Mesendoderm (in vitro differentiated cells): ENCODE measurements at regions not wholly inside any gene's neighbourhood (a gene's known extent, or its start where the extent isn't known, plus 50 kb on each side); places are given as distances from the start of the nearest gene placed in this dataset.

Experiments used
- DNase-seq: peaks from one replicate; pipeline ENCODE4 v3.0.0; 2013
- H2AK5ac ChIP-seq: 2 replicates; pipeline ENCODE4 v1.6.1; 2013; ENCODE audit warnings: low read length, inconsistent platforms
- H2BK120ac ChIP-seq: 2 replicates; pipeline ENCODE4 v1.6.1; 2013; ENCODE audit warnings: low read depth, mild to moderate bottlenecking, low read length, moderate library complexity, mixed read lengths
- H2BK15ac ChIP-seq: replicated peaks from 2 replicates; pipeline ENCODE4 v1.6.1; 2013; ENCODE audit warnings: low read depth, mild to moderate bottlenecking, moderate library complexity
- H2BK5ac ChIP-seq: 2 replicates; pipeline ENCODE4 v1.6.1; 2013; ENCODE audit warnings: low read length, inconsistent platforms
- H3K18ac ChIP-seq: 2 replicates; pipeline ENCODE4 v1.6.1; 2013; ENCODE audit warnings: mild to moderate bottlenecking, low read length, mixed read lengths
- H3K23ac ChIP-seq: one replicate; pipeline ENCODE4 v1.6.1; 2013; ENCODE audit warnings: low read length
- H3K27ac ChIP-seq: 2 replicates; pipeline ENCODE4 v1.5.1; 2013; ENCODE audit warnings: low read depth, mild to moderate bottlenecking, inconsistent platforms, low read length, moderate library complexity
- H3K27me3 ChIP-seq: 2 replicates; pipeline ENCODE4 v1.6.1; 2013; ENCODE audit warnings: low read length, control low read depth, mild to moderate bottlenecking, inconsistent platforms; ENCODE audit not compliant: insufficient read depth, poor library complexity
- H3K36me3 ChIP-seq: 2 replicates; pipeline ENCODE4 v1.6.1; 2013; ENCODE audit warnings: low read length, inconsistent platforms; ENCODE audit not compliant: control insufficient read depth, insufficient read depth
- H3K4ac ChIP-seq: one replicate; pipeline ENCODE4 v1.6.1; 2013; ENCODE audit warnings: low read depth, mild to moderate bottlenecking, low read length, moderate library complexity
- H3K4me1 ChIP-seq: 2 replicates; pipeline ENCODE4 v1.6.1; 2013; ENCODE audit warnings: low read depth, low read length, inconsistent platforms; ENCODE audit not compliant: control insufficient read depth
- H3K4me2 ChIP-seq: 2 replicates; pipeline ENCODE4 v1.6.1; 2013; ENCODE audit warnings: low read length
- H3K4me3 ChIP-seq: 2 replicates; pipeline ENCODE4 v1.5.1; 2013; ENCODE audit warnings: mild to moderate bottlenecking, low read length
- H3K56ac ChIP-seq: one replicate; pipeline ENCODE4 v1.6.1; 2013; ENCODE audit warnings: low read length
- H3K79me1 ChIP-seq: 2 replicates; pipeline ENCODE4 v1.6.1; 2013; ENCODE audit warnings: low read length, inconsistent platforms
- H3K79me2 ChIP-seq: 2 replicates; pipeline ENCODE4 v1.6.1; 2013; ENCODE audit warnings: mild to moderate bottlenecking, low read length; ENCODE audit not compliant: control insufficient read depth, insufficient read depth
- H3K9ac ChIP-seq: 2 replicates; pipeline ENCODE4 v1.6.1; 2013; ENCODE audit warnings: low read length, inconsistent platforms
- H4K5ac ChIP-seq: one replicate; pipeline ENCODE4 v1.6.1; 2013; ENCODE audit warnings: low read length
- H4K8ac ChIP-seq: one replicate; pipeline ENCODE4 v1.6.1; 2013; ENCODE audit warnings: low read depth, mild to moderate bottlenecking, control low read depth, low read length, moderate library complexity
- WGBS: extraction: QIAGEN DNeasy Blood & Tissue Kit; methylation state at CpG from one replicate; pipeline ENCODE4 v1.1.7; 2013; ENCODE audit warnings: low lambda C conversion rate, missing lambda C conversion rate; ENCODE audit not compliant: insufficient coverage; ENCODE audit errors: extremely low coverage; 5-methylcytosine and 5-hydroxymethylcytosine counted together

DNA sequence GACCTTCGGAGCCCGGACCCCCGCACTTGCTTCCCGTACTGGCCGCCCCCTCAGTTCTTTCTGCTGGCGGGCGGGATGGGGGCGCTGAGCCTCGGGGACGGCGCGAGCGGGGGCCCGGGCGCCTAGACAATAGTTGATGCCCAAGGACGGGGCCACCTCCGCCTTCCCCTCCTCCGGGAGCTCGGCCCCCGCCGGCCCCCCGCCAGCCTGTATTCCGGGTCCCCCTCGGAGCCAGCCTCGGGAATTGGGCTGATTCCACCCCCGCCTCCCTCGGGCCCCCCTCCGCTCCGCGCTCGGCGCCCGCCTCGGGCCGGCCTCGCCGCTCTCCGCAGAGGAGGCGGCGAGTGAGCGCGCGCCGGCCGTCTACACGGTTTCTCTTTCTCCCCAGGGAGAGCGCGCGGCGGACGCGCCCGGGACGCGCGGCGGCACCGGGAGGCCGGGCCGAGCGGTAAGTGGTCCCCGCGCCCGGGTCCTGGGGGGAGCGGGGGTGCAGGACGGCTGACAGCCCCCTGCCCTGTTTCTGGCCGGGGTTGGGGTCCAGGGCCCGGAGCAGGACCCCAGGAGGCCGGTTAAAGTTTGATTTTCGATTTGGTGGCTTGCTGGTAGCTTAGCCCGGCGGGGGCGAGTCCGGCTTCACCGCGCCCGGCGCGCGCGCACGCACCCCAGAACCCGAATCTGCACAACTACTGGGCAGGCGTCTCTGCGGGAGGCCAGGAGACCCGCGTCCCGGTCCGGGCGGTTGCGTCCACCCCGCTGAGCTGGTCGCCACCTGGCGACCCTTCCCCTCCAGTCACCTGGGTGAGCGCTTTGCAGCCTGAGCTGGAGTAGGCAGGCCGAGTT is 413.7 kb downstream of the PCNX1 start:
- H3K23ac ChIP-seq, result no peak overlapping the region

DNA sequence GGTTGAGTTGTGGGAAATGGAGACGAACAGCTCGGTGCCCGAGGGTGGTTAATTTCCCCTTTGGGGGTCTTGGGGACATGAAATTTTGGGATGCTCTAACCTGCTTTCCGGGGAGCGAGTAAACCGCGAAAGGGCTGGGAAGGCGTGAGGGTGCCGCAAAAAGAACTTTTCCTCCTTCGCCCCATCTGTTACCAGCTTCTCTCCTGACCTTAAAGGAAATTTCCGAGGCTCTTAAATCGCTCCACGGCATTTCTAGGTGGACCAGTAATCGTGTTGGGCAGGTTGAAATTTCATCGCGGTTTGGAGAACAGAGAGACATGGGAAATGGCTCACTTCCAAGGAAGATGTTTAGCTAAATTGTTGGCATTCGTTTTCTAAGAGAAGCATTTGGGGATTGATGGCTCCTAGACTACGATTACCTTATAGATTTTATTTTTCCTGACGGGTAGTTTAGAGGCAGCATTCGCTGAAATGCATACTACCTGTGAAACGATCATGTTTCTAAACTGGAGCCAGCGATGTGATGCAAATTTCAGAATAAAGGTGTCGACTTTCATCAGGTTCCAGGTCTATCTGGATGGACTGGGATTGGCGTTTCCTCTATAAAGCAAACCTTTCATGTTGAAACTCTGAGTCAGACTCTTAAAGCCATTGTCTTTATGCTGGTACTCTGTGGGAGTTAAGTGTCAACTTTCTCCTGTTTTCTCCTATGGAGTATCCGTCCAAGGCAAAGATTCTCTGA is 414.5 kb downstream of the PCNX1 start:
- H3K4ac ChIP-seq, result peak overlapping the region; percentile 89
- no peak overlapping the region for H2BK120ac ChIP-seq
- H4K5ac ChIP-seq, result no peak overlapping the region
- no peak overlapping the region for H2AK5ac ChIP-seq
- H3K18ac ChIP-seq, result peak overlapping the region; percentile 99
- H3K56ac ChIP-seq, result peak overlapping the region; percentile 83
- H3K27me3 ChIP-seq, result no peaks in the 10 kb centered on the region
- H3K23ac ChIP-seq, result no peak overlapping the region
- peak overlapping the region; percentile 72 for H3K9ac ChIP-seq
- peak; percentile 90 for DNase-seq
- H3K36me3 ChIP-seq, result no peaks in the 10 kb centered on the region
- H3K27ac ChIP-seq, result peak overlapping the region; percentile 98
- H3K4me1 ChIP-seq, result peaks cover 6% of the 10 kb centered on the region
- no peak overlapping the region for H2BK15ac ChIP-seq
- no CpG with 5 or more reads among the region's 25 CpGs for WGBS
- peaks cover 25% of the 10 kb centered on the region for H3K79me2 ChIP-seq
- H3K79me1 ChIP-seq, result no peaks in the 10 kb centered on the region
- peak overlapping the region; percentile 52 for H3K4me2 ChIP-seq
- H2BK5ac ChIP-seq, result peak overlapping the region; percentile 57
- peak overlapping the region; percentile 66 for H3K4me3 ChIP-seq
- H4K8ac ChIP-seq, result no peak overlapping the region

More for the DNA sequence above, 413.7 kb downstream of the PCNX1 start:
- Histone ChIP-seq H3K56ac (peak overlapping the region; percentile 83), H3K36me3 (no peaks in the 10 kb centered on the region), H3K79me1 (no peaks in the 10 kb centered on the region), H4K5ac (no peak overlapping the region), H3K79me2 (peaks cover 24% of the 10 kb centered on the region), H3K4me3 (peak overlapping the region; percentile 66), H2BK120ac (peak overlapping the region; percentile 52), H3K27ac (peak overlapping the region; percentile 98), H3K4me1 (peaks cover 6% of the 10 kb centered on the region), H2AK5ac (no peak overlapping the region), H3K18ac (peak overlapping the region; percentile 99), H3K4ac (peak overlapping the region; percentile 89), H2BK15ac (peak overlapping the region; percentile 65), H3K27me3 (no peaks in the 10 kb centered on the region), H3K9ac (peak overlapping the region; percentile 72), H4K8ac (peak overlapping the region; percentile 87), H3K4me2 (peak overlapping the region; percentile 52), H2BK5ac (peak overlapping the region; percentile 57)
- no CpG with 5 or more reads among the region's 96 CpGs for WGBS
- DNase-seq, result peak; percentile 66

DNA sequence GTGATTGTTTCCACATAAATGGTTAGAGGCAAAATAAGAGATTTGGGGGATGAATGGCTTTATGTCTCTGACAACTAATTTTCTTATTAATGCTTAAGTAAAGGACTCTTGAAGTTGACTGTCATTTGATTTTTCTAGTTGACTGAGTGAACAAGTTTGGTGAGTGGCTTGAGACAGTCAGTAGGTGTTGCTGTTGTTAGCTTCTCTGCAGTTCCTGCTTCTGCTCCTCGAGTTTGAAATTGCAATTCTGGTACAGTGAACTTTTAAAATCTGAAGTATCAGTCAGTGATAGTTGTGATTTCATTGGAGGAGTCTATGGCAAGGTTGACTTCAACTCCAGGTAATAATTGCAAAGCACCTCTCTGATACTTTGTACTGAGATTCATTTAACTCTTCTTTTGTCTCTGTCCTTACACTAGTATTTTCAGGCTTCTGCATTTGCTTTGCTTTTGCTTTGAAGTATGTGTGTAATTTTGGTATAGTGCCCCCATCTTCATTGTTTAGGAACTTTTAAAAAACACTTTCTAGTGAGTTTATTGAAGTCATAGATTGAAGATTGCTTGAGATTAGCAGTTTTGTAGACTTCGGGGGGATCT is 415.5 kb downstream of the PCNX1 start:
- no peak overlapping the region for H3K4me3 ChIP-seq
- DNase-seq, result peak; percentile 56
- no peak overlapping the region for H4K5ac ChIP-seq
- peak overlapping the region; percentile 26 for H3K9ac ChIP-seq
- H3K27me3 ChIP-seq, result no peaks in the 10 kb centered on the region
- no CpG with 5 or more reads among the region's 2 CpGs for WGBS
- peaks cover 33% of the 10 kb centered on the region for H3K79me2 ChIP-seq
- peaks cover 6% of the 10 kb centered on the region for H3K4me1 ChIP-seq
- no peak overlapping the region for H2BK15ac ChIP-seq
- H4K8ac ChIP-seq, result no peak overlapping the region
- no peaks in the 10 kb centered on the region for H3K36me3 ChIP-seq
- no peak overlapping the region for H2AK5ac ChIP-seq
- H2BK5ac ChIP-seq, result no peak overlapping the region
- H3K18ac ChIP-seq, result no peak overlapping the region
- no peak overlapping the region for H3K4ac ChIP-seq
- peak overlapping the region; percentile 22 for H3K56ac ChIP-seq
- no peak overlapping the region for H3K23ac ChIP-seq
- no peaks in the 10 kb centered on the region for H3K79me1 ChIP-seq
- no peak overlapping the region for H3K4me2 ChIP-seq
- no peak overlapping the region for H2BK120ac ChIP-seq
- no peak overlapping the region for H3K27ac ChIP-seq

DNA sequence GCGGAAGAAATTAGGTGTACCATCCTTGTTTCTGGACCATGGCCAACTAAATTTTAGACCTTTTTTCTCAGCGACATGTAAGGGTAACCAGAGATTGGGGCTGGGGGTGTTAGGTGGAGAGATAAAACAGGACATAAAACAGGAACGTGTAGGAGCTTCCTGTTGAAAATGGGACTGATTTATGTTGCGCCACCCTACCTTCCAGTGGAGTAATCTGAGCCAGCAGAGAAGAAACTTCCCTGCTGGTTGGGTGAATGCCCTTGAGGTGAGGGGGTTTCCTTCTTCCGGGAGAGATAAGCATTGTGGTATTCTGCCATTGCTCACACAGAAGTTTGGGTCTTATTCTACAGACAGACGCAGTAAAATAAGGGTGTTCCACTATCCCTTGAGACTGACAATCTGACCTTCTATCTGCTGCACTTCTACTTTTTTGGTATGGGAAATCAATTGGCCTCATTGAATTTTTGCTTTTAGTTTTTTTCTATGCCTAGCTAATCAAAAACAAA is 417.6 kb downstream of the PCNX1 start:
- peak overlapping the region; percentile 36 for H2BK15ac ChIP-seq
- H4K5ac ChIP-seq, result no peak overlapping the region
- no peak overlapping the region for H3K56ac ChIP-seq
- no peak overlapping the region for H2BK120ac ChIP-seq
- no peak overlapping the region for H2BK5ac ChIP-seq
- H3K36me3 ChIP-seq, result no peaks in the 10 kb centered on the region
- H4K8ac ChIP-seq, result no peak overlapping the region
- H3K4me2 ChIP-seq, result no peak overlapping the region
- peaks cover 44% of the 10 kb centered on the region for H3K79me2 ChIP-seq
- H3K23ac ChIP-seq, result no peak overlapping the region
- no CpG with 5 or more reads among the region's 6 CpGs for WGBS
- H3K4ac ChIP-seq, result no peak overlapping the region
- no peak overlapping the region for H3K4me3 ChIP-seq
- H3K9ac ChIP-seq, result no peak overlapping the region
- H3K27me3 ChIP-seq, result no peaks in the 10 kb centered on the region
- H3K79me1 ChIP-seq, result no peaks in the 10 kb centered on the region
- no peak overlapping the region for H2AK5ac ChIP-seq
- peak; percentile 81 for DNase-seq
- H3K27ac ChIP-seq, result no peak overlapping the region
- peaks cover 6% of the 10 kb centered on the region for H3K4me1 ChIP-seq
- H3K18ac ChIP-seq, result no peak overlapping the region

DNA sequence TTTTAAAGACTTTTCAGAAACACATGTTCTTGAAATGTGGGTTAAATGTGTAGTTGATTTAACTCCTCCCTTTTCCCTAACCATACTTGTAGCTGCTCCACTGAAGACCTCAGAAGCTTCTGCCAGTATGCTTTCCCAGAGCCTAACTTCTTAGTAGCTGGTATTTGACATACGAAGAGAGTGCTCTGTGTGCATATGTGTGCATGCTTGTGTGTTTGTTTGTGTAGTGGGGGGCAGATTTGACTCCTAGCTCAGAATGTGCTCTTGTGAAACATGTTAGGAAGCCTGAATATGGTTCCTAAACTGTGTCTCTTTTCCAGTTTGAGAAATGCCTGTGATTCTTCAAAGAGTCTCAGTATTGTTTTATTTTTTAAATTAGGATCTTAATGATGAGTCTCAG is 420.4 kb downstream of the PCNX1 start:
- H3K4me3 ChIP-seq, result no peak overlapping the region
- no peaks in the 10 kb centered on the region for H3K36me3 ChIP-seq
- H3K4me2 ChIP-seq, result no peak overlapping the region
- no CpG with 5 or more reads among the region's 1 CpG for WGBS
- no peak for DNase-seq
- H3K23ac ChIP-seq, result no peak overlapping the region
- H3K4me1 ChIP-seq, result peaks cover 6% of the 10 kb centered on the region
- H2AK5ac ChIP-seq, result no peak overlapping the region
- H3K9ac ChIP-seq, result no peak overlapping the region
- no peak overlapping the region for H4K5ac ChIP-seq
- no peak overlapping the region for H3K27ac ChIP-seq
- peaks cover 5% of the 10 kb centered on the region for H3K79me1 ChIP-seq
- no peak overlapping the region for H2BK15ac ChIP-seq
- no peak overlapping the region for H3K4ac ChIP-seq
- no peaks in the 10 kb centered on the region for H3K27me3 ChIP-seq
- H3K56ac ChIP-seq, result no peak overlapping the region
- no peak overlapping the region for H2BK120ac ChIP-seq
- no peak overlapping the region for H2BK5ac ChIP-seq
- H3K79me2 ChIP-seq, result peaks cover 61% of the 10 kb centered on the region
- no peak overlapping the region for H4K8ac ChIP-seq
- no peak overlapping the region for H3K18ac ChIP-seq
